Keratinocyte (primary cell): ENCODE measurements at regions not wholly inside any gene's neighbourhood (a gene's known extent, or its start where the extent isn't known, plus 50 kb on each side); places are given as distances from the start of the nearest gene placed in this dataset.

ENCODE experiments used
- EZH2 ChIP-seq: IDR thresholded peaks from one replicate; pipeline ENCODE4 v1.6.1; 2012; ENCODE audit warnings: inconsistent platforms, mild to moderate bottlenecking, low read length, moderate library complexity
- TF ChIP-seq, protein P1 (sequence below), 3 experiments: IDR thresholded peaks in 1 of 3; conservative IDR thresholded peaks in 1 of 3; optimal IDR thresholded peaks in 1 of 3; 2 replicates in 2 of 3; 3 replicates in 1 of 3; pipeline versions ENCODE3 to v1.5.1; 2011; ENCODE audit warnings: low read length in 3 of 3, mild to moderate bottlenecking in 3 of 3, moderate library complexity in 2 of 3, control low read depth in 1 of 3, inconsistent platforms in 1 of 3; ENCODE audit not compliant: insufficient read depth in 2 of 3; ENCODE audit errors: extremely low read depth in 1 of 3

DNA sequence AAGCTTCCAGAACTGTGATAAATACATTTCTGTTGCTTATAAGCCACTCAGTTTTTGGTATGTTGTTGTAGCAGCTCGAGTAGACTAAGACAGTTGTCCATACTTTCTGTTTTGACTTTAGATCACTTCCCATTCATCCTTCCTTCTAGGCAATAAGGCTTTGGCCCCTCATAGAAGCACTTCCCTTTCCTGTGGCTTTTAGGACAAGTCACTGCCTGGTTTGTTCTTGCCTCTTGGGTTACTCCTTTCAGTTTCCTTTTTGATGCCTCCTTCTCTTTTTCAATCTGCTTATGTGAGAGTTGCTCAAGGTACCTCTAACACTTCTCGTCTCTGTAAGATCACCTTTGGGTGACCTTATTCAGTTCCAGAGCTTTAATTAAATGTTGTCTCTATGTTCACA, 72.4 kb upstream of the NTRK2 start:
- TF ChIP-seq, protein P1, sequence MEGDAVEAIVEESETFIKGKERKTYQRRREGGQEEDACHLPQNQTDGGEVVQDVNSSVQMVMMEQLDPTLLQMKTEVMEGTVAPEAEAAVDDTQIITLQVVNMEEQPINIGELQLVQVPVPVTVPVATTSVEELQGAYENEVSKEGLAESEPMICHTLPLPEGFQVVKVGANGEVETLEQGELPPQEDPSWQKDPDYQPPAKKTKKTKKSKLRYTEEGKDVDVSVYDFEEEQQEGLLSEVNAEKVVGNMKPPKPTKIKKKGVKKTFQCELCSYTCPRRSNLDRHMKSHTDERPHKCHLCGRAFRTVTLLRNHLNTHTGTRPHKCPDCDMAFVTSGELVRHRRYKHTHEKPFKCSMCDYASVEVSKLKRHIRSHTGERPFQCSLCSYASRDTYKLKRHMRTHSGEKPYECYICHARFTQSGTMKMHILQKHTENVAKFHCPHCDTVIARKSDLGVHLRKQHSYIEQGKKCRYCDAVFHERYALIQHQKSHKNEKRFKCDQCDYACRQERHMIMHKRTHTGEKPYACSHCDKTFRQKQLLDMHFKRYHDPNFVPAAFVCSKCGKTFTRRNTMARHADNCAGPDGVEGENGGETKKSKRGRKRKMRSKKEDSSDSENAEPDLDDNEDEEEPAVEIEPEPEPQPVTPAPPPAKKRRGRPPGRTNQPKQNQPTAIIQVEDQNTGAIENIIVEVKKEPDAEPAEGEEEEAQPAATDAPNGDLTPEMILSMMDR (optimal IDR thresholded peaks at IDR 0.05 in 1 of 3, IDR thresholded peaks at IDR 0.05 in 1 of 3, conservative IDR thresholded peaks at IDR 0.05 in 1 of 3; ENCODE audit: extremely low read depth in 1 of 3, insufficient read depth in 2 of 3, low read length in 3 of 3) = no peak
- no peak for TF ChIP-seq EZH2
